Inflammatory macrophage treated with lipopolysaccharide for 1 hour (primary cell): ENCODE measurements at regions not wholly inside any gene's neighbourhood (a gene's known extent, or its start where the extent isn't known, plus 50 kb on each side); places are given as distances from the start of the nearest gene placed in this dataset.

Experiments
- DNase-seq, 2 donors: peaks; one replicate each; pipeline ENCODE4 v3.0.0-alpha.2; 2020 to 2022

DNA sequence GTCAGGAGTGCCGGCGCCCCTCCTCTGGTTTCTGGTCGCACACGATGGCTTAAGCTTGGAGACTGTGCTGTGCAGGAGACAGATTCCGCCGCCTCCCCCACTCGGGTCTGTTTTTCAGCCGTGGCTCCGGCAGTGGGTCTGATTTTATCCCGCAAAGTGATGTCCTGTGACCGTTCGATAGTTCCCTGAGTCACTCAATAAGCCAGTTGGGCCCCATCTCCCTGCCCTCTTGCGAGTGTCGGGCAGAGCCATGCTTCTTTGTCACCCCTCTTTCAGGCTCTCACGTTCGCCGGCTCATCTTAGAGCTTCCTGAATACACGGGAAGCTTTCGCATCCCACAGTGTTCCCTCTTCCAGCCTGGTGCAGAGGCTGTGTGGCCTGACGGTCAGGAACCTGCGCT, 127.8 kb upstream of the RFLNA start:
- DNase-seq = no peak

DNA sequence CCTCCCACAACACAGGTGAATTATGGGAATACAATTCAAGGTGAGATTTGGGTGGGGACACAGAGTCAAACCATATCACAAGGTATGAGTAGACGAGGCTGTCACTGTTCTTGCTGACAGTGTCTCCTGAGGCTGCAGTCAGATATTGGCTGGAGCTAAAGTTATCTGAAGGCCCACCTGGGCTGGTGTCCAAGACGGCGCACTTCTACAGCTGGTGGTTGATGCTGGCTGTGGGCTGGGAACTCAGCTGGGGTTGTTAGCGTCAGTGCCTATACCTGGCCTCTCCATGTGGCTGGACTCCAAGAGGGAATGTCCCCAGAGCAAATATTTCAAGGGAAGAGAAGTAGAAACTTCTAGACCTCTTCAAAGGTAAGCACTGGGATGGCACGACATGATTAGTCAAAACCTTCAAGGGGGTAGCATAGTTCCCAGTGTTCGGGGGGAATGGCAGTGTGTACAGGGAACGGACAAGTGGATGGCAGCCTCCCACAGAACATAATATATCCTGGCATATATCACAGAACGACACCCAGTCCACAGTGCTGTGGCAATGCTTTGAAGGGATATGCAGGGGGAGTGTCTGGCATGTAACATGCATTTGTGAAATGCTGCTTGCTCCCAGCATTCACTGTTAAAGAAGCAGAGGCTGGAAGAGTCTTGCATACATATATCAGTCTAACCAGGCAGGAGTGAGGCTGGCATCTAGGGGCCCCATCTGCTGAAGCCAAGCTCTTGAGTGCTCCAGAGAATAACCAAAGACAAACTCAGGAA, 126.7 kb upstream of the RFLNA start:
- no peak for DNase-seq

- DNase-seq = no peak
These were observed 125.2 kb upstream of the RFLNA start for GRCh38 chr12:124169577-124170284.

DNA sequence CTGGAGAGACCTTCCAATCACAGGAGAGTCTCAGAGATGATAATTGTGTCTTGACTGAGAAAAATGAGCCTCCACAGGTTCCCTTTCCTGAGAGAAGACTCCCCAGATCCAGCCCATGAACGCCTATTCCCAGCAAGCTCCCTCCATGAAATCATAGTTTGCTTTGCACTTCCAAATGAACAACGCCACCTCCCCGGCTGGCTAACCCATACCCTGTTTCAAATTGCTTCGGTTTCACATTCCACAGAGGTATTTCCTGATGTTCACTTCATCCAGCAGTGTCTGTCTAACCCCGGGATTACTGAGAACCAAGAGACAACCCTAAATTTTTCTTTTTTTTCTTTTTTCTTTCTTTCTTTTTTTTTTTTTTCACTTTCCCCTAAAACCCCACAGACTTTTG, 124.1 kb upstream of the RFLNA start:
- DNase-seq = no peak

DNA sequence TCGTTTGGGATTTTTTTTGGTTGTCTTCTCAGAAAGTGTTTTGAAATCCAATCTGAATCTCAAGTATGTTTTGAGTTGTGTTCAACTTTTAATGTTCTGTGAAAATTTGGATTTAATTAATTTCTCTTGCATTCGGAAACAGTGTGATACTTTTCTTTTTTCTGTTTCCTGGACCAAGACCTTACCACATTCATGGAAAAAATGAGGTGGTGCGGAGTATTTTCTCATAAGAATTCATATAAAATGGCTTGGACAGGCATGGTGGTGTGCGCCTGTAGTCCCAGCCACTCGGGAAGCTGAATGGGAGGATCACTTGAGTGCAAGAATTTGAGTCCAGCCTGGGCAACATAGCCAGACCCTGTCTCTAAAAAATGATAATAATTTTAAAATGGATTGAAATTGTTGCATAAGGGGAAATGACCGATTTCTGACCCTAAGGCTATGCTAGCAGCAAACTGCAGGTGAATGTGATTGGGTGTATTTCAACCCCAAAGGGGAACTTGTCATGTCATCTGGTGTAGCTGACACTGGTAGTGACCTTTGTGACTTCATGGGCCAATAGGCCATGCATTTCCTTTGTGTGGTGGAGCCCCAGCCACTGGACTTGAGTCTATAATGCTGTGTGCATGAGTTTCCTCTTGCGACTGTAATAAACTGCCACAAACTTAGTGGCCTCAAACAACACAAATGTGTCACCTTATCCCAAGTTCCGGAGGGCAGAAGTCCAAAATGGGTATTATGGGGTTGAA, 123.5 kb upstream of the RFLNA start:
- peak; percentile 59 for DNase-seq

DNA sequence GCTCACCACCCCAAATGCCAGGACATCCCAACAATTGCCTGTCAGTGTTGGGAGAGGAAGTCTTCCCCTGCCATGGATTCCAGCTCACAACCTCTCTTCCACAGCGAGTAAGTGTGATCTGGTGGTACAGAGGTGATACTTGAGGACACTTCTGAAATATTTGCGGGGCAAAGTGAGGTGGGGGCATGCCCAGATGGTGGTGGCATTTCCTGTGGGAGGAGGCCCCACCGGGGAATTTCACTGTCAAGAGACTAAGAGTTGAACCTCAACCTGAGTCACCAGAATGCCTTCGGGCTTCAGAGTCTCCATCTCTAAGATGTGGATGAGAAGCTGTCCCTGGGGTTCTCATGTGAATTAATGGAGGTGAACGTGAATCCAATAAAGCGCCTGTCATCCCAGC, 122.3 kb upstream of the RFLNA start:
- DNase-seq = no peak

- no peak for DNase-seq
These were observed 121.2 kb upstream of the RFLNA start for GRCh38 chr12:124173692-124174091.

DNA sequence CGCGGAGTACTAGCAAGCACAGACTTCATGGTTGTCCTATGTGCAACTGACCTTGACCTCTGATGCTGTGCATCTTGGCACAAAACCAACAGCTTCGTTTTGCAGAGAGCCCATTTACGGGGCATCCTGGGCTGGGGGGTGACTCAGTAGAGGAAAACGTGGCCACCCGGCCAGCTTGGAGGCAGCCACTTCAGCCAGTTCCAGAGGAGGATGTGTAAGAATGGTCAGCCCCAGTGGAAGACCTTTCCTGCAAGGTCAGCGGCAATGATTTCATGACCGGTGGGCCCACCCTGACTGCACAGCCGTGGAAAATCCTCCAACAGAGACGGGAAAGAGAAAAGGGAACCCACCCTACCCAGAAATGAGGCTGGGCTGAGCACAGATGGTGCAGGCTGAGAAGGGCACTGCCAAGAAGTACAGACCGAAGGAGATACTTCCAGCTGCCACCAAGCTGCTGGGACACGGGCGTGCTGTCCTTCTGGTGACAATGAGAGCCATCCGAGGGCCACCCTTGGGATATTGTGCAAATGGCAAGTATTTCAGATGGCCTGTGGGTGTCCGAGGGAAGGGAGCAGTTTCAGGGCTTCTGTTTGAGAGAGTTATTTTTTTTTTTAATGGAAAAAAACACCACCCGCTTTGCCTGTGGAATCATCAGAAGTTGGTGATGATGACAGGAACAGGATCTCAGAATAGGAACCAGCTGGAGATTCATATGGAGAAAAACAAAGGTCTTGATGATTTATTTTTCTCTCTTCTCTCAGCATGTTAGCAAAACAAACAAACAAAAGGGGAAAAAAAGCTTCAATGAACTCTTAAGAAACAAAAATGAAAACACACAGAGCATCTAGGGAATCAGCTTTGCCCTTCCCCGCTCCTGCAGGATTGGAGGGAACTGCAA, 120.2 kb upstream of the RFLNA start:
- DNase-seq = no peak

- DNase-seq = no peak
These were observed 119.2 kb upstream of the RFLNA start for GRCh38 chr12:124175704-124176103.

GRCh38 chr12:124177276-124177950, 117.5 kb upstream of the RFLNA start:
- DNase-seq = no peak

GRCh38 chr12:124177951-124178316, 117.0 kb upstream of the RFLNA start:
- DNase-seq = no peak

- DNase-seq = no peak
These were observed 114.8 kb upstream of the RFLNA start for GRCh38 chr12:124179936-124180607.

- no peak for DNase-seq
These were observed 111.7 kb upstream of the RFLNA start for GRCh38 chr12:124183172-124183571.

GRCh38 chr12:124184456-124184855, 110.4 kb upstream of the RFLNA start:
- DNase-seq = no peak

DNA sequence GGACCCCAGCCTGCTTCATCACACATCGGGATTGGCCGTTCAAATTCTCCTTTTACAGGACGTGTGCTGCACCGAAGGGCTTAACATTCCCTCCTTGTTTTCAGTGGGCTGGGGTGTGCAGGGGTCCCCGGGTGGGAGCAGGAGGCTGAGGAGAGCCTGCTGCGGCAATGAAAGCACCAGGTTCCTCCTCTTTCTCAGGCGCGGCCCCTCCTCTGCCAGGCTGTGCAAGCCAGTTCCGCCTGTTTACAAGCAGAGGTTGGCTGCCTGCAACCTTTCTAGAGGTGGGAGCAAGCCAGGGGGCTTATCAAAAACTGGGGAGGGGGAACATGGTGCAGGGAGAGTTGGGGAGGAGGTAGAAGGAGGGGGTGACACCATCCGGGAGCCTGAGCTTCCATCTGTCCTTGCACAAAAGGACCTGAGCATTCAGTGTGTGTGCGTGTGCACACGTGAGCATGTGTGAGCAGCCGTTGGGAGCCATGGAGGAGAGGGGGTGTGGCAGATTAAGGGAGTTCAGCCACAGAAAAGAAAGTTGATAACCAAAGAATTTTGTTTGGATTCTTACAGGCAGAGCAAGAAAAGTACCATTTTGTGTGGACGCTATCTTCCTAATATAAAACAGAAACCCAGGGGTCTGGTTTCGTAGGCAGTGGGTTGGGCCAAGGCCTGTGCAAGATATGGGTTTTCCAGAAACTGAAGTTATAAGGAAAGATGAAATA, 108.8 kb upstream of the RFLNA start:
- DNase-seq = no peak

DNA sequence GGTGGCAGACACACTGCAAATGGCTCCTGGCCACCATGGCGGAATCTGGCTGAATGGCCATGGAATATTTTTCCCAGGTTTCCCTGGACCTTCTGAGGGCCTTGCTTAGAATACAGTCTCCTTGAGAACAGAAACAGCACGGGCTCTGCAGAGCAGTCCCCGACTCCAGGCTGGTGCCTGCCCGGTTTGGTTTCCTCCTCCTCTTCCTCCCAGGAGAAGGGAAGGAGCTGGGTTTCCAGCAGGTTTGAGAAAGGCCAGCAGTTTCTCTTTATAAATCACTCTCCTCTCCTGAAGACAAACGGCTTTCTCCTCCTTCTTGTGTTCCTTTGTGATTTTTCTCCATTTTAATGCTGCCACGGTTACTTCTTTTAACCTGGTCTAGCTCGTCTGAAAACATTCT, 106.8 kb upstream of the RFLNA start:
- no peak for DNase-seq

DNA sequence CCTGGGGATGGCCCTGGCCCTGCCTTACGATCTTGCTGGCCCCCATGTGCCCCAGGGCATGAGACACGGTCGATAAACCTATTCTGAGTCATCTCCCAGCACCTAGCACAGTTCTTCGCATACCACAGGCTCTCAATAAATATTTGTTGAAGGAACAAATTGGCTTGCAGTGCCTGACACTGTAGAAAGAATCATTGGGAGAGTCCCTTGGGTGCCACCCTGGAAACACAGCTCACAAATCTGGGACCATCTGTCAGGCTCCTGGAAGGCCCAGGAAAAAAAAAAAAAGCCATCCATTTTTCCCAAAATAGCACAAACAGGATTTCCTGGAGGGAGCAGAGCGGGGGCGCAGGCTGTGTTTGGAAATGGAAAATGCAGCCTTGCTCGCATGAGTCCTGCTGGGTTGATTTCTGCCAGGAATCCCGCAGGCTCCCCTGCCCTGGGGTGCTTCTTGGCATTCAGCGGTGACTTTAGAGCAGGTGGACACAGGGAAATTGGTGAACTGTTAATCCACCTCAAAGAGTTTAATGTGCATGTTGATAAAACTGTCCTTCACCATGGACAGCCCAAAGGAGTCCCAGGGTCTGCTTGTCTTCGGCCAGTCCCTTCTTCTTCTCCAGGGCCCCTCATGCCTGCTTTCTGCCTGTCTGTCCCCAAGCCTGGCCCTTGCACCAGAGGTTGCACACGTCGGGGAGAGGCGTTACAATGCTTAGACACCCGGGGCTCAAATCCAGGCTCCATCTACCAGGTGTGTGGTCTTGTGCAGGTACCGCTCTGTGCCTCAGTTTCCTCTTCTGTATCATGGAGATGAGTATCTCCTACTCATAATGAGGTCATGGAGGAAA, 106.1 kb upstream of the RFLNA start:
- no peak for DNase-seq

DNA sequence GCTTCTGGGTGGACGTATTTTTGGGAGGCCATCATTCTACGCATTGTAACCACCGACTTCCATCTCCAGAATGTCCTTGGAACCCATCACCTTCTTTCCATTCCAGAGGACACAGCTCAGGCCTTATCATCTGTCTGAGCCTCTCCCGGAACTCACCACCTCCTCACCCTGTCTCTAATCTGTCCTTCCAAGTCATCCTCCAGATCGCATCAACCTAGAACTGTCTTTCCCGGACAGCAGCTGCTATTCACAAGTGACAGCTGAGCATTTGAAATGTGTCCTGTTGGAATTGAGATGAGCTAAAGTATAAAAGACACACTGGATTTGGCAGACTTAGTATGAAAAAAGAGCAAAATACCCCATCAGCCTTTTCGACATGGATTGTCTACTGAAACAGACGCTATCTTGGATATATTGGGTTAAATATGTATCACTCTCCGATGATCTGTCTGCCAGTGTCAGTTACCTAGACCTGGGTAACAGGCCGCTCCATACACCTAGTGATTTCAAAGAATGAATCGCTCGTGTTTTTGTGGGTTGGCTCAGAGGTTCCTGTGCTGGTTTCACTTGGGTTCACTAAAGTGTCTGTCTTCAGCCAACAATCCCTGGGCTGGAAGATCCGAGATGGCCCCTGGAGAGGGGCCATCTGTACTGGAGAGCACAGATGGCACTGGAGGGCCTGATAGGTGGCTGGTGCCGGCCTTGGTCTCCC, 104.4 kb upstream of the RFLNA start:
- no peak for DNase-seq

DNA sequence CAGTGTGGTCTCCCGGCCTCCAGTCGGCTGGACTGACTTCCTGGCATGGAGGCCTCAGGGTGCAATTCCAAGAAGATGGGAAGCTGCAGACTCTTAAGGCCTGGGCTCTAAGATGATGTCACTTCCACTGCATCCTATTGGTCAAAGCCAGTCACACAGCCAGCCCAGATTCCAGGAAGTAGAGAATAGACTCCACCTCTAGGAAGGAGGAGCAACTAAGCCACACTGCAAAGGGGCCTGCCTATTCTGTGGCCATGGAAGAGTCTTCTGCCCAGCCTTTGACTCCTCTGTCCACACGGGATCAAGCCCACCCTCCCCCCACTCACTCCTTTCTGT, 103.9 kb upstream of the RFLNA start:
- peak in 1 of 2 donors; percentile 22 for DNase-seq
